ENCODE measurements at regions not wholly inside any gene's neighbourhood (a gene's known extent, or its start where the extent isn't known, plus 50 kb on each side); places are given as distances from the start of the nearest gene placed in this dataset.

- whole genome bisulfite sequencing, 2 donors = 81 to 85% methylated on average over 1 of the region's 1 CpG
- H3K4me3 ChIP-seq (ENCODE audit: low read depth, poor library complexity, severe bottlenecking) = no peak overlapping the region
- intact Hi-C loops (cut with DNase I; ENCODE audit: low total_unique reads) = no loop called here
- DNase-seq (ENCODE audit: low spot score in 2 of 2) = no peak
- TF ChIP-seq CTCF (IDR thresholded peaks at IDR 0.05) (no peak), POLR2A (IDR thresholded peaks at IDR 0.05) (no peak)
These were observed 99.4 kb upstream of the ZC3H12C start for GRCh38 chr11:109993786-109994185.

- 90 to 91% methylated on average over 6 of the region's 6 CpGs for WGBS, 2 donors
- H3K4me3 ChIP-seq (ENCODE audit: low read depth, poor library complexity, severe bottlenecking) = no peak overlapping the region
- intact Hi-C loops (cut with DNase I; ENCODE audit: low total_unique reads) = no loop called here
- no peak for TF ChIP-seq CTCF (IDR thresholded peaks at IDR 0.05)
- no peak for TF ChIP-seq POLR2A (IDR thresholded peaks at IDR 0.05)
- DNase-seq (ENCODE audit: low spot score in 2 of 2) = no peak
These were observed 98.3 kb upstream of the ZC3H12C start for GRCh38 chr11:109994907-109995306.

GRCh38 chr11:109996060-109996459 lies 97.1 kb upstream of the ZC3H12C start:
- no peak for DNase-seq (ENCODE audit: low spot score in 2 of 2)
- no peak overlapping the region for H3K4me3 ChIP-seq (ENCODE audit: low read depth, poor library complexity, severe bottlenecking)
- no peak for TF ChIP-seq POLR2A (IDR thresholded peaks at IDR 0.05)
- no peak for TF ChIP-seq CTCF (IDR thresholded peaks at IDR 0.05)
- intact Hi-C loops (cut with DNase I; ENCODE audit: low total_unique reads) = no loop called here

GRCh38 chr11:109998921-109999320 lies 94.3 kb upstream of the ZC3H12C start:
- no peak for DNase-seq (ENCODE audit: low spot score in 2 of 2)
- TF ChIP-seq POLR2A (IDR thresholded peaks at IDR 0.05) = no peak
- no peak for TF ChIP-seq CTCF (IDR thresholded peaks at IDR 0.05)
- H3K4me3 ChIP-seq (ENCODE audit: low read depth, poor library complexity, severe bottlenecking) = no peak overlapping the region
- WGBS, 2 donors = 73 to 82% methylated on average over 3 of the region's 3 CpGs
- intact Hi-C loops (cut with DNase I; ENCODE audit: low total_unique reads) = no loop called here

GRCh38 chr11:110000031-110000502 lies 93.1 kb upstream of the ZC3H12C start:
- no peak for DNase-seq (ENCODE audit: low spot score in 2 of 2)
- TF ChIP-seq CTCF (IDR thresholded peaks at IDR 0.05) = no peak
- no peak for TF ChIP-seq POLR2A (IDR thresholded peaks at IDR 0.05)
- H3K4me3 ChIP-seq (ENCODE audit: low read depth, poor library complexity, severe bottlenecking) = no peak overlapping the region
- intact Hi-C loops (cut with DNase I; ENCODE audit: low total_unique reads) = no loop called here
- 60 to 67% methylated on average over 6 of the region's 6 CpGs for WGBS, 2 donors

- intact Hi-C loops (cut with DNase I; ENCODE audit: low total_unique reads) = no loop called here
- no peak for TF ChIP-seq POLR2A (IDR thresholded peaks at IDR 0.05)
- TF ChIP-seq CTCF (IDR thresholded peaks at IDR 0.05) = no peak
- no peak for DNase-seq (ENCODE audit: low spot score in 2 of 2)
- 82 to 91% methylated on average over 3 of the region's 3 CpGs for WGBS, 2 donors
- no peak overlapping the region for H3K4me3 ChIP-seq (ENCODE audit: low read depth, poor library complexity, severe bottlenecking)
These were observed 92.3 kb upstream of the ZC3H12C start for GRCh38 chr11:110000850-110001249.
